Mucosa of rectum (tissue), 2 donors: ENCODE measurements at regions not wholly inside any gene's neighbourhood (a gene's known extent, or its start where the extent isn't known, plus 50 kb on each side); places are given as distances from the start of the nearest gene placed in this dataset.

Experiments
- H3K27ac ChIP-seq, 2 donors: one replicate each; pipeline ENCODE4 v1.7.0; 2013; ENCODE audit warnings: inconsistent platforms in 2 of 2, low read depth in 2 of 2, low read length in 2 of 2
- H3K27me3 ChIP-seq, 2 donors: one replicate each; pipeline ENCODE4 v1.7.0; 2013; ENCODE audit warnings: low read length in 2 of 2; ENCODE audit not compliant: control insufficient read depth in 2 of 2, insufficient read depth in 2 of 2
- H3K36me3 ChIP-seq, 2 donors: one replicate each; pipeline ENCODE4 v1.7.0; 2013; ENCODE audit warnings: low read length in 2 of 2; ENCODE audit not compliant: control insufficient read depth in 2 of 2, insufficient read depth in 2 of 2
- H3K4me1 ChIP-seq, 2 donors: one replicate each; pipeline ENCODE4 v1.7.0; 2013; ENCODE audit warnings: low read length in 2 of 2, mild to moderate bottlenecking in 1 of 2; ENCODE audit not compliant: control insufficient read depth in 2 of 2, insufficient read depth in 2 of 2
- H3K4me3 ChIP-seq, 2 donors: one replicate each; pipeline ENCODE4 v1.7.0; 2013; ENCODE audit warnings: low read length in 2 of 2
- H3K9ac ChIP-seq, 2 donors: one replicate each; pipeline ENCODE4 v1.7.0; 2013; ENCODE audit warnings: low read length in 2 of 2, low read depth in 1 of 2, mild to moderate bottlenecking in 1 of 2
- H3K9me3 ChIP-seq, 2 donors: one replicate each; pipeline ENCODE4 v1.7.0; 2013; ENCODE audit warnings: low read length in 2 of 2; ENCODE audit not compliant: control insufficient read depth in 2 of 2
- donor health status: healthy.
- donor health status: Normal muscosa, but diverticular disease.

- Histone ChIP-seq H3K27ac (no peak overlapping the region), H3K36me3 (no peaks in the 10 kb centered on the region), H3K9ac (no peak overlapping the region), H3K27me3 (peaks cover 3 to 5% of the 10 kb centered on the region in 2 donors), H3K4me3 (no peak overlapping the region), H3K4me1 (peaks cover 0 to 4% of the 10 kb centered on the region in 2 donors), H3K9me3 (peaks cover 0 to 2% of the 10 kb centered on the region in 2 donors)
Observed at GRCh38 chr22:26907366-26907765, 250.0 kb downstream of the MIAT start.

GRCh38 chr22:26910845-26911244 is 253.5 kb downstream of the MIAT start:
- Histone ChIP-seq H3K4me3 (no peak overlapping the region), H3K27ac (no peak overlapping the region), H3K27me3 (peaks cover 3 to 8% of the 10 kb centered on the region in 2 donors), H3K9me3 (peaks cover 0 to 2% of the 10 kb centered on the region in 2 donors), H3K36me3 (no peaks in the 10 kb centered on the region), H3K9ac (no peak overlapping the region), H3K4me1 (no peaks in the 10 kb centered on the region)

DNA sequence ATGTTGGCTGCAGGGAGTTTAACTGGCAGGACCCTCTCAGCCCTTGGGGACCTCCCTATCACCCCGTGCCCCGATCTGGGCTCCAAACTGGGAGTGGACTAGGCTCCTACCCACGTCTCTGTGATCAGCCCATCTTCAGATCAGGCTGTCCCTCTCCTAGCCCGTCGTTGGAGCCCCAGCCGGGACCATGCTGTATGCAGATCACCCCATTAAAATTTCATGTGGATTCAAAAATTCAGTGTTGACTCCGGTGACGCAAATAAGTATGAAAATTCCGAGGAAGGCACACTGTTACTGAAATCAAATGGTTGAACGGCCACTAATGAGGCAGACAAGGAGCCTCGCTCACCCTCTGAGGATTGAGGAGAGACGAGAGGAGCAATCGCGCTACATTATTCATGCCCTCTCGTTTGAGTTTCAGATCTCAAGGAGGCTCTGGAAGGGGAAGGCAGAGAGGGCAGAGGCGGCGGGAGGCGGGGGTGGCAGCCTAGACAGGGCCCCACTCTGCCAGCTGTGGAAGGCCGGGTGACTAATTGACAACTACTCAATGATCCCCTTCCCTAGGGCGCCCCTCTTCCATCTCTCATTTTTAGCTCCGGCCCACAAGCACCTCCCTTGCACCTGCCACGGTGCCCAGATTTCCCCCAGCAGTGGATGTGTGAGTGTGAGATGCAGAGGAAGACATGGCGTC is 255.4 kb downstream of the MIAT start:
- peaks cover 3 to 8% of the 10 kb centered on the region in 2 donors for H3K27me3 ChIP-seq
- no peak overlapping the region for H3K27ac ChIP-seq
- no peak overlapping the region for H3K4me3 ChIP-seq
- H3K9ac ChIP-seq: no peak overlapping the region
- H3K4me1 ChIP-seq: no peaks in the 10 kb centered on the region
- no peaks in the 10 kb centered on the region for H3K36me3 ChIP-seq
- peaks cover 0 to 2% of the 10 kb centered on the region in 2 donors for H3K9me3 ChIP-seq

DNA sequence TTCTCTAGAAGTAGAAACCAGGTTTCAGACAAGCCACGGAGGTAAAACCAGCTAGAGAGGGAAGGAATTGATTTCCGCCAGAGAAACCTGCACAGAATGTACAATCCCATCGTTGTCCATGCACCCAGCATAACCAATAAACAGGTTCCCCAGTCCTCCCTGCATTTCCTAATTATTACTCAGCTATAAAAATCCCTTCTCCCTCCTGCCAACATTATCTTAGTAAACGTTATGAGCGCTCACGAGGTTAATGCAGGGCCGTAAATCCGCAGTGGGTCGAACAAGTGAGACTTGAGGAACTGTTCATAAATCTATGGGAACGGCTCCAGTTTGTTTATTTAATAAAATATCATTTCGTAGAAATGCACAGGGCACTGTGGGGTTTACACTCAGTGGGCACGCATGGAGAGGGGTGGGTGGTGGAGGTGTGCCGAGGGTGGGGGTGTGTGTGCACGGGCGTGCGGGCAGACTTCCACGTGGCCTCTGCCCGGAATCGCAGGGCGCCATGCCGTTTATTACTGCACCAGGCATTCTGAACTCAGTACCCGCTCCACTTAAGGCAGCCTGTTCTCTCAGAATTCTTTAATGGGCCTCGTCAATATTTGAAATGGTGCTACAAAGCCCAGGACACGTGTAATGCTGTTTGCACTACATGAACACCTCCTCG is 257.3 kb downstream of the MIAT start:
- Histone ChIP-seq H3K36me3 (no peaks in the 10 kb centered on the region), H3K27me3 (peaks cover 3 to 8% of the 10 kb centered on the region in 2 donors), H3K4me1 (no peaks in the 10 kb centered on the region), H3K9ac (no peak overlapping the region), H3K9me3 (no peaks in the 10 kb centered on the region), H3K27ac (no peak overlapping the region), H3K4me3 (no peak overlapping the region)

DNA sequence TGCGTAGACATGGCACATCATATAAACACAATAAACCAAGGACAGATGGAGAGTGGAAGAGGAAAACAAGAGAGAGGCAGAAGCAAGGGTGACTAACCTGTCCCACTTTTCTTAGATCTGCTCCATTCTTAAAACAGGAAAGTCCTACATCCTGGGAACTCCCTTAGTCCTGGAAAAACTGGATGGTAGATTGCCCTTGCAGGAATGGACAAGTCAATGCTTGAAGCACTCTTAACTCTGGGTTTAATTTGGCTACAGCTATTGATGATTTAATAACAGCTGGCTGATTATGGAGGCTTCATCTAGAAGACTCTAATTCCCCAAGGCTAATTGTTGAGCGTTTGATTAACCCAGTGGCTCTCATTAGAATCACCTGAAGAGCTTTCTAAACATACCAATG is 258.8 kb downstream of the MIAT start:
- no peaks in the 10 kb centered on the region for H3K36me3 ChIP-seq
- H3K9me3 ChIP-seq: no peaks in the 10 kb centered on the region
- no peak overlapping the region for H3K9ac ChIP-seq
- H3K4me3 ChIP-seq: no peak overlapping the region
- H3K27me3 ChIP-seq: peaks cover 3 to 8% of the 10 kb centered on the region in 2 donors
- no peak overlapping the region for H3K27ac ChIP-seq
- H3K4me1 ChIP-seq: no peaks in the 10 kb centered on the region

GRCh38 chr22:26918226-26918625 is 260.8 kb downstream of the MIAT start:
- H3K9me3 ChIP-seq: no peaks in the 10 kb centered on the region

GRCh38 chr22:26921726-26922125 is 264.3 kb downstream of the MIAT start:
- H3K27ac ChIP-seq: no peak overlapping the region
- H3K9me3 ChIP-seq: no peaks in the 10 kb centered on the region
- H3K27me3 ChIP-seq: no peaks in the 10 kb centered on the region
- H3K4me3 ChIP-seq: no peak overlapping the region
- H3K9ac ChIP-seq: no peak overlapping the region
- no peaks in the 10 kb centered on the region for H3K4me1 ChIP-seq
- no peaks in the 10 kb centered on the region for H3K36me3 ChIP-seq

More at GRCh38 chr22:26918226-26918625, 260.8 kb downstream of the MIAT start:
- Histone ChIP-seq H3K36me3 (no peaks in the 10 kb centered on the region), H3K4me1 (no peaks in the 10 kb centered on the region), H3K4me3 (no peak overlapping the region), H3K27ac (no peak overlapping the region), H3K27me3 (peaks cover 3 to 6% of the 10 kb centered on the region in 2 donors), H3K9ac (no peak overlapping the region)

- H3K9me3 ChIP-seq: no peaks in the 10 kb centered on the region
- no peaks in the 10 kb centered on the region for H3K4me1 ChIP-seq
- H3K9ac ChIP-seq: no peak overlapping the region
- H3K27me3 ChIP-seq: no peaks in the 10 kb centered on the region
- H3K27ac ChIP-seq: no peak overlapping the region
- no peaks in the 10 kb centered on the region for H3K36me3 ChIP-seq
- no peak overlapping the region for H3K4me3 ChIP-seq
Observed at GRCh38 chr22:26922806-26923205, 265.4 kb downstream of the MIAT start.

- Histone ChIP-seq H3K27ac (no peak overlapping the region), H3K27me3 (no peaks in the 10 kb centered on the region), H3K4me1 (no peaks in the 10 kb centered on the region), H3K4me3 (no peak overlapping the region), H3K9ac (no peak overlapping the region), H3K9me3 (no peaks in the 10 kb centered on the region), H3K36me3 (no peaks in the 10 kb centered on the region)
Observed at GRCh38 chr22:26923531-26923930, 266.1 kb downstream of the MIAT start.

DNA sequence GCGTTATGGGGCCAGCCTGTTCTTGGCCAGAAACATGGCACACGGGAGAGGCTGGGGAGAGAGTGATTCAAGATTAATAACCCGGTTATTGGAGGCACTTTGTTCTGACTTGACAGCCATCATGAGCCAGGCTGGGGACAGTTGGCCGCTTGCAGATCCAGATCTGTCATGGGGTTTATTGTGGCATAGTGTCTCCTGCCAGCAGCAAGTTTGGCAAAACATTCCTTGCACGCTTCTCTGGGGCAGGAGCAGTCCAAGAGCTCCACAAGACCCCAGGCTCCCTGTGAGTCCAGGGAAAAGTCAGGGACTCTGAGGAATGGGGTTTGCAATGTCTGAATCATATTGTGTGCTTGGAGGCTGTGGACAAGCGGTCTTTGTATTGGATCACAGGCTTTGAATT is 270.4 kb downstream of the MIAT start:
- Histone ChIP-seq H3K27ac (no peak overlapping the region), H3K4me1 (no peaks in the 10 kb centered on the region), H3K4me3 (no peak overlapping the region), H3K36me3 (no peaks in the 10 kb centered on the region), H3K9me3 (no peaks in the 10 kb centered on the region), H3K9ac (no peak overlapping the region), H3K27me3 (no peaks in the 10 kb centered on the region)
